Astrocyte of the cerebellum (primary cell): ENCODE measurements at regions not wholly inside any gene's neighbourhood (a gene's known extent, or its start where the extent isn't known, plus 50 kb on each side); places are given as distances from the start of the nearest gene placed in this dataset.

Source experiments
- DNase-seq: peaks from one replicate; pipeline ENCODE4 v3.0.0-alpha.2; 2011; ENCODE audit warnings: low read depth
- H3K4me3 ChIP-seq: 2 replicates; pipeline ENCODE4 v1.5.1; 2011; ENCODE audit warnings: mild to moderate bottlenecking, low read depth, low read length, moderate library complexity
- in situ Hi-C: cut with HindIII; loops from 2 replicates; pipeline ENCODE4 v1.10.0; 2017; ENCODE audit warnings: low sequenced_read_pairs
- TF ChIP-seq, protein P1 (sequence below): IDR thresholded peaks from 2 replicates; pipeline ENCODE4 v1.5.1; 2012; ENCODE audit warnings: low read length, low read depth, moderate library complexity, mild to moderate bottlenecking; ENCODE audit errors: missing control alignments

GRCh38 chr3:159007331-159007730, 205.5 kb downstream of the MFSD1 start:
- no peak overlapping the region for H3K4me3 ChIP-seq
- TF ChIP-seq, protein P1, sequence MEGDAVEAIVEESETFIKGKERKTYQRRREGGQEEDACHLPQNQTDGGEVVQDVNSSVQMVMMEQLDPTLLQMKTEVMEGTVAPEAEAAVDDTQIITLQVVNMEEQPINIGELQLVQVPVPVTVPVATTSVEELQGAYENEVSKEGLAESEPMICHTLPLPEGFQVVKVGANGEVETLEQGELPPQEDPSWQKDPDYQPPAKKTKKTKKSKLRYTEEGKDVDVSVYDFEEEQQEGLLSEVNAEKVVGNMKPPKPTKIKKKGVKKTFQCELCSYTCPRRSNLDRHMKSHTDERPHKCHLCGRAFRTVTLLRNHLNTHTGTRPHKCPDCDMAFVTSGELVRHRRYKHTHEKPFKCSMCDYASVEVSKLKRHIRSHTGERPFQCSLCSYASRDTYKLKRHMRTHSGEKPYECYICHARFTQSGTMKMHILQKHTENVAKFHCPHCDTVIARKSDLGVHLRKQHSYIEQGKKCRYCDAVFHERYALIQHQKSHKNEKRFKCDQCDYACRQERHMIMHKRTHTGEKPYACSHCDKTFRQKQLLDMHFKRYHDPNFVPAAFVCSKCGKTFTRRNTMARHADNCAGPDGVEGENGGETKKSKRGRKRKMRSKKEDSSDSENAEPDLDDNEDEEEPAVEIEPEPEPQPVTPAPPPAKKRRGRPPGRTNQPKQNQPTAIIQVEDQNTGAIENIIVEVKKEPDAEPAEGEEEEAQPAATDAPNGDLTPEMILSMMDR: no peak
- DNase-seq: no peak
- in situ Hi-C loops: no loop called here

DNA sequence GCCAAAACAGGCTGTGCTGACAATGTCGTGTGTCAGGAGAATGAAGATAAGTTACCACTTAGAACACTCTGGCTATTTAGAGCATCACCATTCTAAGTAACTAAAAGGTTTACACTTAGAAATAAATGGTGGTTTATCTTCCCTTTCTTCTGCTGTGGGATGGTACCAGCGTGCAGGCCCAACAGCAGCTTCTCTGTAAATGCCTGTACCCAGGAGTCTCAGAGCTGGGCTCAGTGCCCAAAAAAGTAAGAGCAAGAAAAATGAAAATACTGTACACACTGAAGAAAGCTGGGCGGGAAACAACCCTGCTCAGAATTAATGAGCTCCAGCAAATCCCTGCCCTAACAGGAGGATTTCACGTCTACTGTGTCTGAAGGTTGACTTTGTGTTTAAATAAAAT, 206.5 kb downstream of the MFSD1 start:
- in situ Hi-C loops: no loop called here
- DNase-seq: no peak
- TF ChIP-seq, protein P1: no peak
- no peak overlapping the region for H3K4me3 ChIP-seq

DNA sequence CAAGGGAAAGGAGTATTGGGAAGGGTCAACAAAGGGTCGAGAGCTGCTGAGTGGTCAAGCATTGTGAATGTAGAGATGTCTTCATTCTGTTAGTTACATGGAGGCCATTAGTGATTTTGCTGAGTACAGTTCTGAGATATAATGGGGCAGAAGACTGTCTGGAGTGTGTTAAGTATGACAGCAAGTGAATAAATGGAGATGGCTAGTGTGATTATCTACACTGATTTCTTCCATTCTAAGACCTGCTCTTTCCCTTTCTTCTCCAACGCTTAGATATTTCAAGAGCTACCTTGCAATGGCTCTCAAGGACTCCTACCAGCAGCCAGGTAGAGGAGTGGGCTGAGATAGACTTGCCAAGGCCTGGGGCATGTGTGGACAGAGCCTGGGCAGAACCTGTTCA, 216.5 kb downstream of the MFSD1 start:
- TF ChIP-seq, protein P1: no peak
- DNase-seq: no peak
- no peak overlapping the region for H3K4me3 ChIP-seq
- in situ Hi-C loops: no loop called here

- in situ Hi-C loops: no loop called here
- TF ChIP-seq, protein P1: no peak
- DNase-seq: no peak
- H3K4me3 ChIP-seq: no peak overlapping the region
Observed at GRCh38 chr3:159025733-159026132, 223.9 kb downstream of the MFSD1 start.

- TF ChIP-seq, protein P1: no peak
- in situ Hi-C loops: no loop called here
- no peak for DNase-seq
- no peak overlapping the region for H3K4me3 ChIP-seq
Observed at GRCh38 chr3:159026510-159026909, 224.7 kb downstream of the MFSD1 start.

DNA sequence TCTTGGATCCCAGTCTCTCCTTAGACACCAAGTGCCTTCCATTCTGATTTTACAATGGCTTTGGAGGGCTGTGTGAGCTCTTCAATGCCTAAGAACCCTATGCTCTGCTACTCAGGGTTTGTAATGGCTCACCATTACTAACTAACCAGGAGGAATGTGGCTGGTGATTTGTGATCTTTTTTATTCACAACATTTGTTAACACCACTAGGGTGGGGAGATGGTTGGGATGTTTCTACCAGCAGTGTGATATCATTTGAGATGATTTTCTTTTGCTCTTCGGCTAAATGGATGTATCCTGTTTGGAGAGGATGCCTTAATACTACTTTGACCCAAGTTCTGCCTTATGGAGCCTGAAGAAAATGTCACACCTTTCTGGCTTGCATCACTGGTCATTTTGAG, 226.9 kb downstream of the MFSD1 start:
- TF ChIP-seq, protein P1: no peak
- in situ Hi-C loops: no loop called here

More for the DNA sequence above, 226.9 kb downstream of the MFSD1 start:
- no peak for DNase-seq
- H3K4me3 ChIP-seq: no peak overlapping the region
